ENCODE measurements at regions not wholly inside any gene's neighbourhood (a gene's known extent, or its start where the extent isn't known, plus 50 kb on each side); places are given as distances from the start of the nearest gene placed in this dataset.

- DNase-seq = no peak
These were observed 62.4 kb upstream of the ARG1 start for GRCh38 chr6:131510591-131510990.

GRCh38 chr6:131519670-131520436 lies 53.2 kb upstream of the ARG1 start:
- DNase-seq = no peak

All from NCI-H1930 (cell line).